GM13977 (cell line): ENCODE measurements at regions not wholly inside any gene's neighbourhood (a gene's known extent, or its start where the extent isn't known, plus 50 kb on each side); places are given as distances from the start of the nearest gene placed in this dataset.
"Not testable (repeated sequence)": the region's sequence is repeated elsewhere in the genome, so short reads cannot be mapped to it uniquely, and the experiment has no call there.

Experiments
- DNase-seq: peaks from one replicate; pipeline ENCODE4 v3.0.0; 2012; ENCODE audit warnings: low spot score
- in situ Hi-C: fragments of 300-500 bp; cut with MboI; formaldehyde crosslinking; loops from one replicate; pipeline ENCODE4 v1.12.0; 2022; ENCODE audit warnings: low sequenced_read_pairs, low pct_unique_long_range_greater_than_20kb, mixed read lengths, inconsistent platforms; ENCODE audit not compliant: unreplicated experiment
- TF ChIP-seq, protein P1 (sequence below): IDR thresholded peaks from 2 replicates; pipeline ENCODE4 v1.5.1; 2012; ENCODE audit warnings: mild to moderate bottlenecking, control low read depth; ENCODE audit not compliant: insufficient read depth; ENCODE audit errors: extremely low read depth, missing control alignments

- in situ Hi-C loops, result no loop called here
- TF ChIP-seq, protein P1, sequence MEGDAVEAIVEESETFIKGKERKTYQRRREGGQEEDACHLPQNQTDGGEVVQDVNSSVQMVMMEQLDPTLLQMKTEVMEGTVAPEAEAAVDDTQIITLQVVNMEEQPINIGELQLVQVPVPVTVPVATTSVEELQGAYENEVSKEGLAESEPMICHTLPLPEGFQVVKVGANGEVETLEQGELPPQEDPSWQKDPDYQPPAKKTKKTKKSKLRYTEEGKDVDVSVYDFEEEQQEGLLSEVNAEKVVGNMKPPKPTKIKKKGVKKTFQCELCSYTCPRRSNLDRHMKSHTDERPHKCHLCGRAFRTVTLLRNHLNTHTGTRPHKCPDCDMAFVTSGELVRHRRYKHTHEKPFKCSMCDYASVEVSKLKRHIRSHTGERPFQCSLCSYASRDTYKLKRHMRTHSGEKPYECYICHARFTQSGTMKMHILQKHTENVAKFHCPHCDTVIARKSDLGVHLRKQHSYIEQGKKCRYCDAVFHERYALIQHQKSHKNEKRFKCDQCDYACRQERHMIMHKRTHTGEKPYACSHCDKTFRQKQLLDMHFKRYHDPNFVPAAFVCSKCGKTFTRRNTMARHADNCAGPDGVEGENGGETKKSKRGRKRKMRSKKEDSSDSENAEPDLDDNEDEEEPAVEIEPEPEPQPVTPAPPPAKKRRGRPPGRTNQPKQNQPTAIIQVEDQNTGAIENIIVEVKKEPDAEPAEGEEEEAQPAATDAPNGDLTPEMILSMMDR, result no peak
- no peak for DNase-seq
Observed at GRCh38 chr4:108443585-108443984, 176.8 kb upstream of the RPL34 start.

GRCh38 chr4:108433832-108434231, 186.5 kb upstream of the RPL34 start:
- in situ Hi-C loops, result no loop called here
- DNase-seq, result no peak
- TF ChIP-seq, protein P1, result no peak

GRCh38 chr4:108433394-108433793, 187.0 kb upstream of the RPL34 start:
- in situ Hi-C loops, DNase-seq: not testable (repeated sequence)

DNA sequence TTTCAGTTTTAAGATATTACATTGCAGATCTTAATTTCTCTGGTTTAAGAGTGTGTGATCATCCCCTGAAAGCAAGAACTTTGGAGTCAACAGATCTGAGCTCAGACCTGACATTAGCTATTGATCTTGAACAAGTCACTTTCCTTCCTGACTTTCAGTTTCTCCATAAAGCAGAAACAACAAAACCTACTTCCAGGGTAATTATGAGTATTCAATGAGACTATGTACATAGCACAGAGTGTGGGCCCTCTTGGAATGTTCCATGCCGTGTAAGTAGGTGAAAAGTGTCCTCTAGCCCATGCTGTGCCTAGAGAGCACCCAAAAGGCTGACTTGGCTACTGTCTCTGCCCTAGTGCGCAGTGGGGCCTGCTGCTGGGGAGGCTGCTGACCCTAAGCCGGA, 188.0 kb upstream of the RPL34 start:
- DNase-seq, result no peak
- in situ Hi-C loops, result no loop called here
- TF ChIP-seq, protein P1, result no peak

GRCh38 chr4:108431986-108432385, 188.4 kb upstream of the RPL34 start:
- in situ Hi-C loops, result no loop called here
- DNase-seq, result no peak
- TF ChIP-seq, protein P1, result no peak

GRCh38 chr4:108430921-108431320, 189.5 kb upstream of the RPL34 start:
- TF ChIP-seq, protein P1, result no peak
- no peak for DNase-seq
- in situ Hi-C loops, result no loop called here

GRCh38 chr4:108429662-108430061, 190.7 kb upstream of the RPL34 start:
- no peak for DNase-seq
- TF ChIP-seq, protein P1, result no peak
- in situ Hi-C loops, result no loop called here
